Astrocyte (in vitro differentiated cells and primary cell): ENCODE measurements at regions not wholly inside any gene's neighbourhood (a gene's known extent, or its start where the extent isn't known, plus 50 kb on each side); places are given as distances from the start of the nearest gene placed in this dataset.

Source experiments
- DNase-seq: peaks from one replicate; pipeline ENCODE4 v3.0.0-alpha.2; 2010; ENCODE audit warnings: low read depth
- FAIRE-seq: peaks from 2 replicates; lab custom pipeline; 2011; peaks lifted over from hg19 to GRCh38; lab: Jason Lieb, UNC
- H2AFZ ChIP-seq: 2 replicates; pipeline ENCODE4 v1.6.0; 2012; ENCODE audit warnings: low read depth, low read length, inconsistent platforms
- H3K27ac ChIP-seq: 2 replicates; pipeline ENCODE4 v1.5.1; 2011; ENCODE audit warnings: low read depth, low read length, inconsistent platforms
- H3K27me3 ChIP-seq: 2 replicates; pipeline ENCODE4 v1.6.0; 2011; ENCODE audit warnings: low read length, inconsistent platforms; ENCODE audit not compliant: insufficient read depth
- H3K36me3 ChIP-seq: 2 replicates; pipeline ENCODE4 v1.5.1; 2011; ENCODE audit warnings: low read length, inconsistent platforms; ENCODE audit not compliant: insufficient read depth
- H3K4me1 ChIP-seq: 2 replicates; pipeline ENCODE4 v1.5.1; 2011; ENCODE audit warnings: low read length, inconsistent platforms; ENCODE audit not compliant: insufficient read depth
- H3K4me2 ChIP-seq: 2 replicates; pipeline ENCODE4 v1.6.0; 2012; ENCODE audit warnings: low read length, inconsistent platforms
- H3K4me3 ChIP-seq: 2 replicates; pipeline ENCODE4 v1.5.1; 2011; ENCODE audit warnings: low read depth, mild to moderate bottlenecking, low read length, inconsistent platforms; ENCODE audit not compliant: insufficient read depth
- H3K79me2 ChIP-seq: 2 replicates; pipeline ENCODE4 v1.6.0; 2012; ENCODE audit warnings: mild to moderate bottlenecking, low read length, inconsistent platforms; ENCODE audit not compliant: insufficient read depth
- H3K9ac ChIP-seq: 2 replicates; pipeline ENCODE4 v1.6.0; 2012; ENCODE audit warnings: mild to moderate bottlenecking, low read length, inconsistent platforms
- H3K9me3 ChIP-seq: 2 replicates; pipeline ENCODE4 v1.5.1; 2012; ENCODE audit warnings: low read depth, mild to moderate bottlenecking, low read length, inconsistent platforms; ENCODE audit not compliant: insufficient read depth
- H4K20me1 ChIP-seq: 2 replicates; pipeline ENCODE4 v1.6.0; 2012; ENCODE audit warnings: low read length, inconsistent platforms; ENCODE audit not compliant: insufficient read depth
- H3K27ac Mint-ChIP-seq: one replicate; pipeline ENCODE4 v1.8.0; 2021; ENCODE audit warnings: mild to moderate bottlenecking, mixed read lengths; ENCODE audit not compliant: unreplicated experiment
- H3K27me3 Mint-ChIP-seq: one replicate; pipeline ENCODE4 v1.8.0; 2021; ENCODE audit warnings: low read depth, mixed read lengths; ENCODE audit not compliant: unreplicated experiment
- H3K36me3 Mint-ChIP-seq: one replicate; pipeline ENCODE4 v1.8.0; 2021; ENCODE audit warnings: low read depth, mixed read lengths; ENCODE audit not compliant: unreplicated experiment
- H3K4me1 Mint-ChIP-seq: one replicate; pipeline ENCODE4 v1.8.0; 2021; ENCODE audit warnings: low read depth, mixed read lengths; ENCODE audit not compliant: unreplicated experiment
- H3K4me3 Mint-ChIP-seq: one replicate; pipeline ENCODE4 v1.8.0; 2021; ENCODE audit warnings: mild to moderate bottlenecking, moderate library complexity, mixed read lengths; ENCODE audit not compliant: unreplicated experiment
- H3K9me3 Mint-ChIP-seq: one replicate; pipeline ENCODE4 v1.8.0; 2021; ENCODE audit warnings: mild to moderate bottlenecking, mixed read lengths; ENCODE audit not compliant: unreplicated experiment
- EZH2 ChIP-seq: IDR thresholded peaks from 2 replicates; pipeline ENCODE4 v1.6.1; 2012; ENCODE audit warnings: mild to moderate bottlenecking, low read length, inconsistent platforms; ENCODE audit not compliant: insufficient read depth
- TF ChIP-seq, protein P1 (sequence below): IDR thresholded peaks from 2 replicates; pipeline ENCODE4 v1.5.1; 2011; ENCODE audit warnings: low read depth, mild to moderate bottlenecking, inconsistent platforms, low read length, moderate library complexity; ENCODE audit not compliant: insufficient read depth

GRCh38 chr20:55614220-55614757 lies 391.0 kb downstream of the CBLN4 start:
- DNase-seq, result no peak
- TF ChIP-seq, protein P1, sequence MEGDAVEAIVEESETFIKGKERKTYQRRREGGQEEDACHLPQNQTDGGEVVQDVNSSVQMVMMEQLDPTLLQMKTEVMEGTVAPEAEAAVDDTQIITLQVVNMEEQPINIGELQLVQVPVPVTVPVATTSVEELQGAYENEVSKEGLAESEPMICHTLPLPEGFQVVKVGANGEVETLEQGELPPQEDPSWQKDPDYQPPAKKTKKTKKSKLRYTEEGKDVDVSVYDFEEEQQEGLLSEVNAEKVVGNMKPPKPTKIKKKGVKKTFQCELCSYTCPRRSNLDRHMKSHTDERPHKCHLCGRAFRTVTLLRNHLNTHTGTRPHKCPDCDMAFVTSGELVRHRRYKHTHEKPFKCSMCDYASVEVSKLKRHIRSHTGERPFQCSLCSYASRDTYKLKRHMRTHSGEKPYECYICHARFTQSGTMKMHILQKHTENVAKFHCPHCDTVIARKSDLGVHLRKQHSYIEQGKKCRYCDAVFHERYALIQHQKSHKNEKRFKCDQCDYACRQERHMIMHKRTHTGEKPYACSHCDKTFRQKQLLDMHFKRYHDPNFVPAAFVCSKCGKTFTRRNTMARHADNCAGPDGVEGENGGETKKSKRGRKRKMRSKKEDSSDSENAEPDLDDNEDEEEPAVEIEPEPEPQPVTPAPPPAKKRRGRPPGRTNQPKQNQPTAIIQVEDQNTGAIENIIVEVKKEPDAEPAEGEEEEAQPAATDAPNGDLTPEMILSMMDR, result no peak
- no peak for TF ChIP-seq EZH2
- H3K27ac Mint-ChIP-seq, result no peak overlapping the region
- H3K4me1 ChIP-seq, result no peaks in the 10 kb centered on the region
- H3K9ac ChIP-seq, result no peak overlapping the region
- no peak overlapping the region for H3K4me2 ChIP-seq
- no peaks in the 10 kb centered on the region for H3K36me3 ChIP-seq
- no peaks in the 10 kb centered on the region for H4K20me1 ChIP-seq
- peaks cover 5% of the 10 kb centered on the region for H3K9me3 Mint-ChIP-seq
- H3K27me3 Mint-ChIP-seq, result no peaks in the 10 kb centered on the region
- peaks cover 10% of the 10 kb centered on the region for H3K9me3 ChIP-seq
- no peak overlapping the region for H2AFZ ChIP-seq
- H3K27me3 ChIP-seq, result no peaks in the 10 kb centered on the region
- no peak for FAIRE-seq
- no peaks in the 10 kb centered on the region for H3K36me3 Mint-ChIP-seq
- no peak overlapping the region for H3K4me3 Mint-ChIP-seq
- no peak overlapping the region for H3K27ac ChIP-seq
- H3K4me3 ChIP-seq, result no peak overlapping the region
- H3K4me1 Mint-ChIP-seq, result no peaks in the 10 kb centered on the region
- H3K79me2 ChIP-seq, result no peaks in the 10 kb centered on the region

DNA sequence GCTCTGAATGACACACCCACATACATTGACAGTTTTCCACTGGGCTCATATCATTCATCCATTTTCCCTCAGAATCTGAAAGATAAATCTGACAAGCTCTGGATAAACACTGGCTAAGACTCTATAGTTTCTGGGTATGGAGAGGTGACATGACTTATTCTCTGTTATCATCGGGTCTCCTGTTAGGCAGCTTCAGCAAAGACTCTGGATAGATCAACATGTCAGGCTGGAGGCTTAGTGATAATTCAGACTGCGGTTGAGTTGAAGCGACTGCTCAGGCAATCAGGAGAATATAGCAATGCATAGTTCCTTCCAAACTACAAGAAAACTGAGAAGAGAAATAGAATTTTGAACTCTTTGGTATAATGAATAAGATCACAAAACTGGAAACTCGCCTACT lies 394.6 kb downstream of the CBLN4 start:
- H3K36me3 ChIP-seq, result no peaks in the 10 kb centered on the region
- no peaks in the 10 kb centered on the region for H3K27me3 ChIP-seq
- DNase-seq, result no peak
- H3K4me3 ChIP-seq, result no peak overlapping the region
- H3K79me2 ChIP-seq, result no peaks in the 10 kb centered on the region
- no peaks in the 10 kb centered on the region for H4K20me1 ChIP-seq
- no peak overlapping the region for H3K4me2 ChIP-seq
- H3K9me3 ChIP-seq, result peaks cover 4% of the 10 kb centered on the region
- TF ChIP-seq EZH2, result no peak
- TF ChIP-seq, protein P1, result no peak
- no peak overlapping the region for H3K27ac Mint-ChIP-seq
- no peaks in the 10 kb centered on the region for H3K4me1 Mint-ChIP-seq
- no peak overlapping the region for H3K9ac ChIP-seq
- no peak overlapping the region for H3K4me3 Mint-ChIP-seq
- no peaks in the 10 kb centered on the region for H3K36me3 Mint-ChIP-seq
- H3K4me1 ChIP-seq, result no peaks in the 10 kb centered on the region
- H2AFZ ChIP-seq, result no peak overlapping the region
- no peak overlapping the region for H3K27ac ChIP-seq
- peaks cover 3% of the 10 kb centered on the region for H3K9me3 Mint-ChIP-seq
- no peaks in the 10 kb centered on the region for H3K27me3 Mint-ChIP-seq
- no peak for FAIRE-seq

DNA sequence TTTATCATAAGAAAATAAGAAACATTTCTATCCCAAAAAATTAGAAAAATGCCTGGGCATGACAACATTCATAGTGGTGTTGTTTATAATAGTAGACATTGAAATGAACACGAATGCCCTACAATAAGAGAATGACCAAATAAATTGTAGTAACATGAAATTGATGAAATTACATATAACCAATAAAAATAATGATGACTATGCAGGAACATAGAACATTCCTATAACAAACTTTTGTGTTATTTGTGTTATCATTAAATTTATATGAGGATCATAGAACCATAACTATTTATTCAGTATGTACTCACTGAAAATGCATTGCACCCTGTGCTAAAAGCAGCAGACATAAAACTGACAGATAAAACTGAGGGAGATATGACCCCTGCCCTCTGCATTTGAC lies 399.7 kb downstream of the CBLN4 start:
- Mint-ChIP-seq H3K27ac (no peak overlapping the region), H3K36me3 (no peaks in the 10 kb centered on the region), H3K4me3 (no peak overlapping the region), H3K9me3 (peaks cover 2% of the 10 kb centered on the region), H3K4me1 (no peaks in the 10 kb centered on the region), H3K27me3 (no peaks in the 10 kb centered on the region)
- Histone ChIP-seq H3K4me2 (no peak overlapping the region), H3K9ac (no peak overlapping the region), H2AFZ (no peak overlapping the region), H3K4me1 (no peaks in the 10 kb centered on the region), H3K27ac (no peak overlapping the region), H3K27me3 (no peaks in the 10 kb centered on the region), H4K20me1 (no peaks in the 10 kb centered on the region), H3K79me2 (no peaks in the 10 kb centered on the region), H3K9me3 (no peaks in the 10 kb centered on the region), H3K36me3 (no peaks in the 10 kb centered on the region), H3K4me3 (no peak overlapping the region)
- FAIRE-seq, result no peak
- TF ChIP-seq, protein P1, result no peak
- no peak for TF ChIP-seq EZH2
- no peak for DNase-seq
